ENCODE measurements at regions not wholly inside any gene's neighbourhood (a gene's known extent, or its start where the extent isn't known, plus 50 kb on each side); places are given as distances from the start of the nearest gene placed in this dataset.

GRCh38 chr4:44120646-44121045 is 328.0 kb downstream of the KCTD8 start:
- DNase-seq (ENCODE audit: low read depth): no peak

GRCh38 chr4:44121210-44121609 is 327.4 kb downstream of the KCTD8 start:
- no peak for DNase-seq (ENCODE audit: low read depth)

Data from stromal cell of bone marrow (primary cell).